ENCODE measurements at regions not wholly inside any gene's neighbourhood (a gene's known extent, or its start where the extent isn't known, plus 50 kb on each side); places are given as distances from the start of the nearest gene placed in this dataset.

GRCh38 chrX:123809854-123810375, 49.9 kb upstream of the XIAP start:
- TF ChIP-seq POLR2A (IDR thresholded peaks at IDR 0.05) (no peak), CTCF (IDR thresholded peaks at IDR 0.05) (no peak)

Measured in lower leg skin (tissue), 3 donors.